ENCODE measurements at regions not wholly inside any gene's neighbourhood (a gene's known extent, or its start where the extent isn't known, plus 50 kb on each side); places are given as distances from the start of the nearest gene placed in this dataset.
"Not testable (repeated sequence)": the region's sequence is repeated elsewhere in the genome, so short reads cannot be mapped to it uniquely, and the experiment has no call there.

- H3K4me3 ChIP-seq (ENCODE audit: low read depth, low read length): no peak overlapping the region
- no peak for TF ChIP-seq CTCF (IDR thresholded peaks at IDR 0.05; ENCODE audit: low read depth, low read length)
- no peak for TF ChIP-seq POLR2A (IDR thresholded peaks at IDR 0.05; ENCODE audit: extremely low read depth, insufficient read length)
- TF ChIP-seq, protein P1, sequence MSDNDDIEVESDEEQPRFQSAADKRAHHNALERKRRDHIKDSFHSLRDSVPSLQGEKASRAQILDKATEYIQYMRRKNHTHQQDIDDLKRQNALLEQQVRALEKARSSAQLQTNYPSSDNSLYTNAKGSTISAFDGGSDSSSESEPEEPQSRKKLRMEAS (IDR thresholded peaks at IDR 0.05; ENCODE audit: low read depth, low read length): no peak
- TF ChIP-seq MYC (IDR thresholded peaks at IDR 0.05; ENCODE audit: low read depth, low read length): no peak
- no peak for DNase-seq (ENCODE audit: low read depth)
Observed at GRCh38 chr9:88915916-88916315, 75.4 kb upstream of the S1PR3 start.

DNA sequence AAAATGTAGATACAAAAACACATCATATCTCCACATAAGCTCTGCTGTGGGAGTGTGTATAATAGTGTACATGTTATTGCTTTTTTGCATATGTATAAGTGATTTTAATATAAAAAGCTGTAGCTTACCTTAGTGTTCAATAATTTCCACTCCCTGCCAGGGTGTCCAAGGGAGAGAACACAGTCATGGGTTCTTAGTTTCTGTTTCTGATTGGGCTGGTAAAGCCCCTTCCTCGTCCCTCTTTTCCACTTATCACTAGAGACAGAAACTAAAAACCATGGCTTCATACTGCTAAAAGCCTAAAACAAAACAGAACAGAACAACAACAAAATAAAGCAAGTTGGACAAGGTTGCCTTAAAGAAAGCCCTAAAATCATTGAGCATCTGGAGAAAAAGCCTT, 74.4 kb upstream of the S1PR3 start:
- DNase-seq (ENCODE audit: low read depth): no peak
- TF ChIP-seq MYC (IDR thresholded peaks at IDR 0.05; ENCODE audit: low read depth, low read length) (no peak), CTCF (IDR thresholded peaks at IDR 0.05; ENCODE audit: low read depth, low read length) (no peak), POLR2A (IDR thresholded peaks at IDR 0.05; ENCODE audit: extremely low read depth, insufficient read length) (no peak)
- TF ChIP-seq, protein P1 (IDR thresholded peaks at IDR 0.05; ENCODE audit: low read depth, low read length): no peak
- H3K4me3 ChIP-seq (ENCODE audit: low read depth, low read length): no peak overlapping the region

DNA sequence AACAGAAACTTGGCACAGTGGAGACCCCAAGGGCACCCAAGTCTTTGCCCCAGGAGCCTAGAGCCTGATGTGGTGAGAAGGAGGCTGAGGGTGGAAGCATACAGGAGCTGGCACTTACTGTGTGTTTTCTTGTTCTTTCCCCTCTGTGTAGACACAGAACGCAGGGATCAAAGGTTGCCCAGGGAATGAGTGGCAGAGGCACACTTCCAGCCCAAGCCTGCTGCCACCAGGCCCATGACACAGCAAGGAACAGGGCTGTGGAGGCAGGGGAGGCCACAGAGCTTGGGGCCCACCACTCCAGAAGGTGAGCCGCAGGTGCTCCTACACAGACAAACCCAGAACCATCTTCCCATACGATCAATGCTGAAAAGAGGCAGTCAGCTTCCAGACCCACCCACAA, 73.9 kb upstream of the S1PR3 start:
- no peak for DNase-seq (ENCODE audit: low read depth)
- TF ChIP-seq CTCF (IDR thresholded peaks at IDR 0.05; ENCODE audit: low read depth, low read length) (no peak), MYC (IDR thresholded peaks at IDR 0.05; ENCODE audit: low read depth, low read length) (no peak), POLR2A (IDR thresholded peaks at IDR 0.05; ENCODE audit: extremely low read depth, insufficient read length) (no peak)
- TF ChIP-seq, protein P1 (IDR thresholded peaks at IDR 0.05; ENCODE audit: low read depth, low read length): no peak
- no peak overlapping the region for H3K4me3 ChIP-seq (ENCODE audit: low read depth, low read length)

DNA sequence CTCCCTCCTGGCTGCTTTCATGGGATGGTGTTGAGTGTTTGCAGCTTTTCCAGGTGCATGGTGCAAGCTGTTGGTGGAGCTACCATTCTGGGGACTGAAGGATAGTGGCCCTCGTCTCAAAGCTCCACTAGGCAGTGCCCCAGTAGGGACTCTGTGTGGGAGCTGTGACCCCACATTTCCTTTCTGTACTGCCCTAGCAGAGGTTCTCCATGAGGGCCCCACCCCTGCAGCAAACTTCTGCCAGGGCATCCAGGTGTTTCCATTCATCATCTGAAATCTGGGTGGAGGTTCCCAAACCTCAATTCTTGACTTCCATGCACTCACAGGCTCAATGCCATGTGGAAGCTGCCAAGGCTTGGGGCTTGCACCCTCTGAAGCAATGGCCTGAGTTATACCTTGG, 72.7 kb upstream of the S1PR3 start:
- H3K4me3 ChIP-seq (ENCODE audit: low read depth, low read length): not testable (repeated sequence)

GRCh38 chr9:88920645-88921044, 70.6 kb upstream of the S1PR3 start:
- no peak overlapping the region for H3K4me3 ChIP-seq (ENCODE audit: low read depth, low read length)
- TF ChIP-seq CTCF (IDR thresholded peaks at IDR 0.05; ENCODE audit: low read depth, low read length) (no peak), MYC (IDR thresholded peaks at IDR 0.05; ENCODE audit: low read depth, low read length) (no peak), POLR2A (IDR thresholded peaks at IDR 0.05; ENCODE audit: extremely low read depth, insufficient read length) (no peak)
- TF ChIP-seq, protein P1 (IDR thresholded peaks at IDR 0.05; ENCODE audit: low read depth, low read length): no peak
- DNase-seq (ENCODE audit: low read depth): no peak

More for the DNA sequence above, 72.7 kb upstream of the S1PR3 start:
- DNase-seq (ENCODE audit: low read depth): not testable (repeated sequence)

- TF ChIP-seq, protein P1 (IDR thresholded peaks at IDR 0.05; ENCODE audit: low read depth, low read length): 0 out of 2 replicates have a peak, but pooled peaks have one; percentile 18
- no peak for TF ChIP-seq POLR2A (IDR thresholded peaks at IDR 0.05; ENCODE audit: extremely low read depth, insufficient read length)
- DNase-seq (ENCODE audit: low read depth): peak; percentile 96
- peak overlapping the region; percentile 50 for H3K4me3 ChIP-seq (ENCODE audit: low read depth, low read length)
Observed at GRCh38 chr9:88922091-88922490, 69.2 kb upstream of the S1PR3 start.

DNA sequence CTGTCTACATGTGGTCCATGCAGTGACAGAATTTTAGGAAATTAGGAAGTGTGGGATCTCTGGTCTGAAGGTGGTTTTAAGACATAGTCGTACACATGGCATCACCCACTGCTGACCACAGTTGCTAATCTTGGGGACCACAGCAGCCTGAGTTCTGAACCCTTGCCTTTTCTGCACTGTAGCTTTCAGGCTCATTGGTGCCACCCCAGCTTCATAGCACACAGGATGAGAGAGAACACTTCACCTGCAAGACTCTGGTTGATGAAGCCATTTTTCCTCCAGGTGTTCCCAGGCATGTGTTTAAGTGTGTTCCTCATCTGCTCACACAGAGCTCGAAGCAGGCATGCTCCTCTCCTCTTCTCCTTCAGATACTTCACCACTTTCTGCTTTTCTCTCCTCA, 68.2 kb upstream of the S1PR3 start:
- H3K4me3 ChIP-seq (ENCODE audit: low read depth, low read length): peak overlapping the region; percentile 49
- TF ChIP-seq, protein P1 (IDR thresholded peaks at IDR 0.05; ENCODE audit: low read depth, low read length): no peak
- TF ChIP-seq MYC (IDR thresholded peaks at IDR 0.05; ENCODE audit: low read depth, low read length) (no peak), POLR2A (IDR thresholded peaks at IDR 0.05; ENCODE audit: extremely low read depth, insufficient read length) (no peak), CTCF (IDR thresholded peaks at IDR 0.05; ENCODE audit: low read depth, low read length) (no peak)
- DNase-seq (ENCODE audit: low read depth): no peak

All from NB4 (cell line).